ENCODE measurements at regions not wholly inside any gene's neighbourhood (a gene's known extent, or its start where the extent isn't known, plus 50 kb on each side); places are given as distances from the start of the nearest gene placed in this dataset.

DNA sequence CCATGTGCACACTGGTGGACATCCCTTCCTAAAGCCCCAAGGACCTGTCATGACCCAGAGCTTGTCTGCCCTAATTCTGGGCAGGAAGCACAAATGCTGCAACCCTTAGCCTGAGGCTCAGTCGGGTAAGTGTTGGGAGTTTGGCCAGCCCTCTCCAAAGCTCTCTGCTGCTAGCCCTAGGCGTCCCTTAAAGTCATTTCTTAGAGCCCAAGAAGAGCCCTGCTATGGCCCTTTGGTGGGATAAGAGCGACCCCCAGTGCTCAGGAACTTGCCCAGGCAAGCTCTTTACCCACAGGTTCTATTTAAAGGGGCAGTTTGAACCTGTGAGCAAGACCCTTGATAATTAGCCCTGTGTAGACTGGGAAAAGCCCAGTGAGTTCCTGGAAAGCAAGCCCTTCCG, 356.8 kb downstream of the RRAGC start:
- no peak for TF ChIP-seq POLR3A (IDR thresholded peaks at IDR 0.05; ENCODE audit: borderline replicate concordance, extremely low read depth, insufficient read depth, insufficient read length)
- TF ChIP-seq, protein P1, sequence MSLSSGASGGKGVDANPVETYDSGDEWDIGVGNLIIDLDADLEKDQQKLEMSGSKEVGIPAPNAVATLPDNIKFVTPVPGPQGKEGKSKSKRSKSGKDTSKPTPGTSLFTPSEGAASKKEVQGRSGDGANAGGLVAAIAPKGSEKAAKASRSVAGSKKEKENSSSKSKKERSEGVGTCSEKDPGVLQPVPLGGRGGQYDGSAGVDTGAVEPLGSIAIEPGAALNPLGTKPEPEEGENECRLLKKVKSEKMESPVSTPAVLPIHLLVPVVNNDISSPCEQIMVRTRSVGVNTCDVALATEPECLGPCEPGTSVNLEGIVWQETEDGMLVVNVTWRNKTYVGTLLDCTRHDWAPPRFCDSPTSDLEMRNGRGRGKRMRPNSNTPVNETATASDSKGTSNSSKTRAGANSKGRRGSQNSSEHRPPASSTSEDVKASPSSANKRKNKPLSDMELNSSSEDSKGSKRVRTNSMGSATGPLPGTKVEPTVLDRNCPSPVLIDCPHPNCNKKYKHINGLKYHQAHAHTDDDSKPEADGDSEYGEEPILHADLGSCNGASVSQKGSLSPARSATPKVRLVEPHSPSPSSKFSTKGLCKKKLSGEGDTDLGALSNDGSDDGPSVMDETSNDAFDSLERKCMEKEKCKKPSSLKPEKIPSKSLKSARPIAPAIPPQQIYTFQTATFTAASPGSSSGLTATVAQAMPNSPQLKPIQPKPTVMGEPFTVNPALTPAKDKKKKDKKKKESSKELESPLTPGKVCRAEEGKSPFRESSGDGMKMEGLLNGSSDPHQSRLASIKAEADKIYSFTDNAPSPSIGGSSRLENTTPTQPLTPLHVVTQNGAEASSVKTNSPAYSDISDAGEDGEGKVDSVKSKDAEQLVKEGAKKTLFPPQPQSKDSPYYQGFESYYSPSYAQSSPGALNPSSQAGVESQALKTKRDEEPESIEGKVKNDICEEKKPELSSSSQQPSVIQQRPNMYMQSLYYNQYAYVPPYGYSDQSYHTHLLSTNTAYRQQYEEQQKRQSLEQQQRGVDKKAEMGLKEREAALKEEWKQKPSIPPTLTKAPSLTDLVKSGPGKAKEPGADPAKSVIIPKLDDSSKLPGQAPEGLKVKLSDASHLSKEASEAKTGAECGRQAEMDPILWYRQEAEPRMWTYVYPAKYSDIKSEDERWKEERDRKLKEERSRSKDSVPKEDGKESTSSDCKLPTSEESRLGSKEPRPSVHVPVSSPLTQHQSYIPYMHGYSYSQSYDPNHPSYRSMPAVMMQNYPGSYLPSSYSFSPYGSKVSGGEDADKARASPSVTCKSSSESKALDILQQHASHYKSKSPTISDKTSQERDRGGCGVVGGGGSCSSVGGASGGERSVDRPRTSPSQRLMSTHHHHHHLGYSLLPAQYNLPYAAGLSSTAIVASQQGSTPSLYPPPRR (CRISPR knock-in tag; IDR thresholded peaks at IDR 0.05; ENCODE audit: borderline replicate concordance): no peak
- TF ChIP-seq, protein P2, sequence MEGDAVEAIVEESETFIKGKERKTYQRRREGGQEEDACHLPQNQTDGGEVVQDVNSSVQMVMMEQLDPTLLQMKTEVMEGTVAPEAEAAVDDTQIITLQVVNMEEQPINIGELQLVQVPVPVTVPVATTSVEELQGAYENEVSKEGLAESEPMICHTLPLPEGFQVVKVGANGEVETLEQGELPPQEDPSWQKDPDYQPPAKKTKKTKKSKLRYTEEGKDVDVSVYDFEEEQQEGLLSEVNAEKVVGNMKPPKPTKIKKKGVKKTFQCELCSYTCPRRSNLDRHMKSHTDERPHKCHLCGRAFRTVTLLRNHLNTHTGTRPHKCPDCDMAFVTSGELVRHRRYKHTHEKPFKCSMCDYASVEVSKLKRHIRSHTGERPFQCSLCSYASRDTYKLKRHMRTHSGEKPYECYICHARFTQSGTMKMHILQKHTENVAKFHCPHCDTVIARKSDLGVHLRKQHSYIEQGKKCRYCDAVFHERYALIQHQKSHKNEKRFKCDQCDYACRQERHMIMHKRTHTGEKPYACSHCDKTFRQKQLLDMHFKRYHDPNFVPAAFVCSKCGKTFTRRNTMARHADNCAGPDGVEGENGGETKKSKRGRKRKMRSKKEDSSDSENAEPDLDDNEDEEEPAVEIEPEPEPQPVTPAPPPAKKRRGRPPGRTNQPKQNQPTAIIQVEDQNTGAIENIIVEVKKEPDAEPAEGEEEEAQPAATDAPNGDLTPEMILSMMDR (IDR thresholded peaks at IDR 0.05 in 2 of 3, conservative IDR thresholded peaks at IDR 0.05 in 1 of 3; ENCODE audit: insufficient read depth in 2 of 3, low read depth in 1 of 3, low read length in 3 of 3): peak; percentile 28 to 42 (median 29); a peak in 2 of 6 replicates
- no peak for TF ChIP-seq PHB2 (IDR thresholded peaks at IDR 0.05; ENCODE audit: low read depth)
- TF ChIP-seq, protein P3, sequence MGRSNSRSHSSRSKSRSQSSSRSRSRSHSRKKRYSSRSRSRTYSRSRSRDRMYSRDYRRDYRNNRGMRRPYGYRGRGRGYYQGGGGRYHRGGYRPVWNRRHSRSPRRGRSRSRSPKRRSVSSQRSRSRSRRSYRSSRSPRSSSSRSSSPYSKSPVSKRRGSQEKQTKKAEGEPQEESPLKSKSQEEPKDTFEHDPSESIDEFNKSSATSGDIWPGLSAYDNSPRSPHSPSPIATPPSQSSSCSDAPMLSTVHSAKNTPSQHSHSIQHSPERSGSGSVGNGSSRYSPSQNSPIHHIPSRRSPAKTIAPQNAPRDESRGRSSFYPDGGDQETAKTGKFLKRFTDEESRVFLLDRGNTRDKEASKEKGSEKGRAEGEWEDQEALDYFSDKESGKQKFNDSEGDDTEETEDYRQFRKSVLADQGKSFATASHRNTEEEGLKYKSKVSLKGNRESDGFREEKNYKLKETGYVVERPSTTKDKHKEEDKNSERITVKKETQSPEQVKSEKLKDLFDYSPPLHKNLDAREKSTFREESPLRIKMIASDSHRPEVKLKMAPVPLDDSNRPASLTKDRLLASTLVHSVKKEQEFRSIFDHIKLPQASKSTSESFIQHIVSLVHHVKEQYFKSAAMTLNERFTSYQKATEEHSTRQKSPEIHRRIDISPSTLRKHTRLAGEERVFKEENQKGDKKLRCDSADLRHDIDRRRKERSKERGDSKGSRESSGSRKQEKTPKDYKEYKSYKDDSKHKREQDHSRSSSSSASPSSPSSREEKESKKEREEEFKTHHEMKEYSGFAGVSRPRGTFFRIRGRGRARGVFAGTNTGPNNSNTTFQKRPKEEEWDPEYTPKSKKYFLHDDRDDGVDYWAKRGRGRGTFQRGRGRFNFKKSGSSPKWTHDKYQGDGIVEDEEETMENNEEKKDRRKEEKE (IDR thresholded peaks at IDR 0.05; ENCODE audit: borderline replicate concordance in 1 of 2, control insufficient read depth in 1 of 2, low read depth in 2 of 2, low read length in 1 of 2): no peak
- no peak for TF ChIP-seq HIVEP1 (CRISPR knock-in tag; IDR thresholded peaks at IDR 0.05)
- TF ChIP-seq SRSF9 (IDR thresholded peaks at IDR 0.05; ENCODE audit: borderline replicate concordance, low read depth, low read length): no peak
- TF ChIP-seq CBX1 (IDR thresholded peaks at IDR 0.05; ENCODE audit: low read depth): no peak
- TF ChIP-seq ZNF766 (CRISPR knock-in tag; conservative IDR thresholded peaks at IDR 0.05): no peak

Data from K562 (cell line).